ENCODE measurements at regions not wholly inside any gene's neighbourhood (a gene's known extent, or its start where the extent isn't known, plus 50 kb on each side); places are given as distances from the start of the nearest gene placed in this dataset.
"Not testable (repeated sequence)": the region's sequence is repeated elsewhere in the genome, so short reads cannot be mapped to it uniquely, and the experiment has no call there.

DNA sequence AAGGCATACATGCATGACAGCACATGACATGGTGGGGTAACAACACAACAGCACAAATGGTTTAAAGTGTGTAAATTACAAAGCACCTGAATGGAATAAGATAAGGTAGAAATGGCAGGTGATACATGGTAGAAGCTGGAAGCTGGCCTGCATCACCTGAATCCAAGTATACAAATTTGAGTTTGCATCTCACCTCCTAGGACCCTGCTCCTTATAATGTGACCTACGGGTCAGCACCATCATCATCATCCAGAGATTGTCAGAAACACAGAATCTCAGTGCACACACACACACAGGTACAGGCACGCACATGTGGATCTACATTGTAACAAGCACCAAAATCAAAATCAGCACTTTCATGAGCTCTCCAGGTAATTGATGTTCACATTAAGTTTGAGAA is 1048.2 kb upstream of the AUTS2 start:
- DNase-seq (ENCODE audit: low read depth), result no peak

DNA sequence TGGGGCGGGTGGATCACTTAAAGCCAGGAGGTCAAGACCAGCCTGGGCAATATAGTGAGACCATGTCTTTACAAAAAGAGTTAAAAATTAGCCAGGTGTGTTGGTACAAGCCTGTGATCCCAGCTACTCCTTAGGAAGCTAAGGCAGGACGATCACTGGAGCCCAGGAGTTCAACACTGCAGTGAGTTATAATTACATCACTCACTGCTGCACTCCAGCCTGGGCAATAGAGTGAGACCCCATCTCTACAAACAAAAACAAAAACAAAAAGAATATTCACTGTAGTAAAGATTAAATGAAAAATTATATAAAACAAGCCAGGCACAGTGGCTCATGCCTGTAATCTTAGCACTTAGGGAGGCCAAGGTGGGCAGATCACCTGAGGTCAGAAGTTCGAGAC is 1047.6 kb upstream of the AUTS2 start:
- DNase-seq (ENCODE audit: low read depth), result no peak

DNA sequence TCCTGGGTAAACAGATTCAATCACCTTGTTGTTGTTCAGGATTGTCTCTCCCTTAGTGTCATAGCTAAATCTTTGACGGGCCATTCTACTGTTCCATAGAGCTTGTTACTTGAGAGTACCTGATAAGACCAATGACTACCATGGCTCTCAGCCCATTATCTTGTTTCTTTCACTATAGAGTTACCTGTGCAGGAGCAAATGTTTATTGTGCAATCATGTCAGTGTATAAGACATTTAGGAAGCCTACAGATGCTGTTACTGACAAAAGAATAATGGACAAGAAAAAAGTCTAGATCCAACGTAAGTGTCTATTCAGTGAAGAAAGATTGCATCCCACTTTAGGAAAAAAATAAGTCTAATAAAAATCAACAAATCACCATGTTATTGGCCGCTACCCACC is 1041.7 kb upstream of the AUTS2 start:
- no peak for DNase-seq (ENCODE audit: low read depth)

DNA sequence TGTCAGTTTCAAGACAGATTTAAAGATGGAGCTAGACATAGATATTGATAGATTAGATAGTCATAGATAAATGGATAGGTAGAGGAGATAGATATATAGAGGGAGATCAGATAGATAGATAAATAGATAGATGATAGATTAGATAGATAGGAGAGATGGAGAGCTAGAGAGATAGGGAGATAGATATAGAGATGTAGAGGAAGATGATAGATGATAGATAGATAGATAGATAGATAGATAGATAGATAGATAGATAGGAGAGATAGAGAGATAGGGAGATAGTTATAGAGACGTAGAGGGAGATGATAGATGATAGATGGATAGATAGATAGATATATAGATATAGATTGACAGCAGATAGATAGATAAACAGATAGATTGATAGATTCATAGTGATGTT is 1038.8 kb upstream of the AUTS2 start:
- DNase-seq (ENCODE audit: low read depth), result no peak

DNA sequence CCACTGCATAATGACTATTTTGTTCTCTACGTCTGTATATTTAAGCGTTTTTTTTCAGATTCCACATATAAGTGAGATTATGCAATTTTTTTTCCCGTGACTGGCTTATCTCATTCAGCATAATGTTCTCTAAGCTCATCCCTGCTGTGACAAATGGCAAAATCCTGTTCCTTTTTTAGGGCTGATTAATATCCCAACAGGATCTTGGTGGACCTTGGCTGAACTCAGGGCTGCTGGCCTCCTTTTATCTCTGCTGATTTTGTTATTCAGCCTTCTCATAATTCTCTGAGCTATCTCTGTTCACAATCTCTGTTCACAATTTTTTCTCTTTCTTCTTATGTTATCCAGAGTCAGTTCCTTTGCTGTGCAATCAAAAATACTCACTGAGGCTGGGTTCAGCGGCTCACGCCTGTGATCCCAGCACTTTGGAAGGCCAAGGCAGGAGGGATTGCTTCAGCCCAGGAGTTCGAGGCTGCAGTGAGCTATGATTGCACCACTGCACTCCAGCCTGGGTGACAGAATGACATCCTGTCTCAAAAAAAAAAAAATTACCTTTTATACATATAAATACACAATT is 1035.9 kb upstream of the AUTS2 start:
- DNase-seq (ENCODE audit: low read depth), result no peak

DNA sequence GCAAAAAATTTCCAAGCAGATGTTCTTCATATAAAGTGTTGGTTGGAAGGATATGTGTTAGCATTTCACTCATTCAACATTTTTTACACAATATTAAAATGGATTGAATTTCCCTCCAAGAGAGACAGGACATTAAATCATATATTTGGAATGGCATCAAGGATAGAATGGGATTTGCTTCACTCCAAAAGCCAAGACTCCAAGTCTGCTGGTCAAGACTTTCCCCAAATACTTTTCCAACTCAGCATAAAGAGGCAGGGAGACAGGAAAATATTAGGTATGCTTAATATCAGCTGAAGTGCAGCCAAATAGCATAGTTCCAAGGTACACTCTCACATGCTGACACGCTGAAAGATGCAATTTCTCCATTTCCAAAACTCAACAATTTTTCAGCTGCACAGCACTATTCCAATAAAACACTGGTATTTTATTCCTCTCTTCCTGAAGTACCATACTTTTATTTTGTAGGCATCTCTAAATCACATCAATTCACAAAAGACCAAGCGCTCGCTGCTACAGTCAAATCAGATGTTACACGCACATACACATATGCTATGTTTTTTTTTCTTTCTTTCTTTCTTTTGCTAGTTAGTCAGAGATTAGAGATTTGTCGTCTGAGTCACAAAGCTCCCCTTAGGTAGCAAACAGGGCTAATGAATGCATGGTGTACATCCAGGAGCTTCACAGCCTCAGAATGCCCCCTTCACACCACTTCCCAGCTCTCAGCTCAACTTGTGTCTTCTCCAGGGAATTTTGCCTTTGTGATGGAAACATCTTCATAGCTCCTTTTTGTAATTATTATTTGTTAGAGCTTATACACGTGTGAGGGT is 1033.8 kb upstream of the AUTS2 start:
- no peak for DNase-seq (ENCODE audit: low read depth)

DNA sequence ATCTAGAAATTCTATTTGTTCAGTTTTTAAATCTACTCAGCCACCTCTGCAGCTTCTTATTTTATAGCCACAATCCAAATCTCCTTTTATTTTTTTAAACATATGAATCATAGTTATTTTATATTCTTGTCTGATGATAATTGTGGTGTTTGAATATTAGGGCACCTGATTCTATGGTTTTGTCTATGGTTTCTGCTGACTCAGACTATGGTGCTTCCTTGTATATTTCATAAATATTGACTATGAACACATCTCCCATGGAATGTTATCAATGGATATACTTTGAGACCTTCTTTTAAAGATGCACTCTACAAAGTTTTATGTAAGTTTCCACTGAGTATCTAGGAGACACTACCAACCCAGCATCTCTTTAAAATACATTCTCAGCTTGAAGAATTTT is 1027.0 kb upstream of the AUTS2 start:
- no peak for DNase-seq (ENCODE audit: low read depth)

DNA sequence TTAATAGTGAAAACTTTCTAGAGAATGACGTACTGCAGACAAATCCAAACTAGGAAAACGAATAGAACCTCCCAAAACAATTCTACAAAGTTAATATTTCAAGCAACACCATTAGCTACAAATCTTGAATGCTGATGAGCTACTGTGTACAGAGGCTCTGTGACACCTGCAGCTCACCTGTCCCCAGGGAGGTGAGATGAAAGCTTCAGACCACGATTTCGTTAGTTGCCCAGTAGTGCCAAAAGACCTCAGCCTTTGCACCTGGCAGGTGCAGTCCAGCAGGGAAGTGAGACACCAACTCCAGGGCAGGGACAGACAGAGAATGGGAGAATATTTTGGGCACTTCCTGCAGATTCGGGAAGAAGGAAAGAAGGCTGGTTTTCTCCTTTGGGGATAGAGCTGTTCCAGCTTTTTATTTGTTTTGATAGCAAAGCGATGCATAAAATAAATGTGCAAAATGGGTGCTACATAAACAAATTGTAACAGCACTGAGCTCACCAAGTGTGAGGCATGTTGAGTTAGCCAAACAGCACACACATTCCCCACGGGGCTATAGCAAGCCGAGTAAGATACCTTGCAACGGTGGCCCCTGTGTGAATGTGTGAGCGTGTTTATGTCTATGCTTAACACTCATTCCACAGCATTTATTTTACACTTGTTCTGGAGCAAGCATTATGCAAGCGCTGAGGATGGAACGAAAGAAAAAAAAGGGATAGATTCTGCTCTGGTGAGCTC is 1024.8 kb upstream of the AUTS2 start:
- DNase-seq (ENCODE audit: low read depth), result no peak

DNA sequence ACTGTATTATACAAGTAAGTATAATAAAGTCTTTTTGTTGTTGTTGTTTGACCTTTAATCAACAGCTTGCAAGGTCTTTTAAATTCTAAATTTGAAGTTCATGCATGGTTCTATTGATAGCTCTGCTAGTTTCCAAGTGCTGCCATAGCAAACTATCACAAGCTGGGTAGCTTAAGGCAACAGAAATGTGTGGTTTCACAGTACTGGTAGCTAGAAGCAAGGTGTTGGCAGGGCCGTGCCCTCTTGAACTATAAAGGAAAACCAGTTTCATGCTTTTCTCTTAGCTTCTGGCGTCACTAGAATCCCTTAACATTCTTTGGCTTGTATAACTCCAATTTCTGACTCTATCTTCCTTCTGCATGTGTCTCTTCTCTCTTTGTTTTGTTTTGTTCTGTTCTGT is 1021.9 kb upstream of the AUTS2 start:
- no peak for DNase-seq (ENCODE audit: low read depth)

DNA sequence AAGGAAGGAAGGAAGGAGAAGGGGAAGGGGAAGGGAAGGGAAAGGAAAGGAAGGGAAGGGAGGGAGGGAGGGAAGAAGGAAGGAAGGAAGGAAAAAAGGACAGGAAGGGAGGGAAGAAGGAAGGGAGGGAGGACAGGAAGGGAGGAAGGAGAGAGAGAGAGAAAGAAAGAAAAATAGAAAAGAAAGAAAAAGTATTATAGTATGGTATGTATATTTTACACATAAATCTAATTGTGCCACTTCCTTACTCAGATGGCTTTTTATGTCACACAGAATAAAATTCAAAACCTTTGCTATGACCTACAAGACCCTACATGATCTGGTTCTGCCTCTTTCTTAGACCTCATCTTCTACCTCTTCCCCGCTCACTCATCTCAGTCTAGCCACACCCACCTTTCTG is 1016.9 kb upstream of the AUTS2 start:
- DNase-seq (ENCODE audit: low read depth), result no peak

DNA sequence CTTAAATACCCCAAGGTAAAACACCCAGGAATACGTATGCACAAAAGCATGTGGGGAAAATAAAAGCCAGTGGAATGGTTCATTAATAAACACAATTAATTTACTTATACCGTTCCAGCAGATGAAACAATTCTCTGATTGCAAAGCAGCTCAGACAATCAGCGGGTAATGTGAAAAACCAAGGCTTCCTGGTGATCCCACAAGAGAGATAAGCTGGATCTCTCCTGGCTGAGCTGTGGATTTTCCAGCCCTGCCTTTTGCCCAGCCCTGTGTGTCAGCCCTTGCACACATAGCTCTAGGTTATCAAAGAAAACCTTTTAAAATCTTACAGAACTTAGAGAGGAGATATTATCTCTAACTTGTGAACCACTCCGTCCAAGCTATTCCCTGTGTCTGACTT is 1010.7 kb upstream of the AUTS2 start:
- no peak for DNase-seq (ENCODE audit: low read depth)

DNA sequence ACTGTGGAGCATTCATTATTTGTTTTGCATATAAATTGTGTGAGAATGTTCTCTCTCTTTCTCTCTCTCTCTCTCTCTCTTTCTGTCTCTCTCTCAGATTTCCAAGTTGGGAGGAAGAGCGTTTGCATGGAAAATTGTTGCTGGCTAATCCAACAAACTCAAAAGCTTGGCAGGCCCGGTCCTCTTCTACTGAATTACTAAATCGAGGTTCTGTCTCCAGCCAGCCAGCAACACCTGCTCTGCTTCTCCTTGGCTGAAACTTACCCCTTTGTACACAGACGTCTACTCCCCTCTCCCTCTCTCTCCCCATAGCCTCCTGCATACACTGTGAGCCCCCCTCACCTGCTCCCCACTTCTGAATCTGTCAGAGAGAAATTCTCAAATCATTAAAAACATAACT is 996.4 kb upstream of the AUTS2 start:
- no peak for DNase-seq (ENCODE audit: low read depth)

DNA sequence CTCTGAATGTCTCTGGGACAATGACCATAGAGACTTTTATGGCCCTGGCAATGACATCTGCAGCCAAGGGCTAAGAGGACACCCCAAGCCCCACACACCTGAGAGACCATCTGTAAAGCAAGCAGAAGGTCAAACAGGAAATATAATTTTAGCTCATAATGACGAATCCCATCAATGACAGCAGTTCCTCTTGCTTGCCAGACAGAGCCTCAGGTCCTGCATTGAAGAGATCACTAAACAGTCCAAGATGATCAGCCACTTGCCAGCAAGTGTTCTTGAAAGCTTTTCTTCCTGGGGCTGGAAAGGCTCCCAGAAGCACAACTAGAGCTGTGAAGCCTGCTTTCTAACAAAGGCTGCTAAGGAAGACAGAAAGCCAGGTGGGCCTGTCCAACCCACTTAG is 993.7 kb upstream of the AUTS2 start:
- no peak for DNase-seq (ENCODE audit: low read depth)

DNA sequence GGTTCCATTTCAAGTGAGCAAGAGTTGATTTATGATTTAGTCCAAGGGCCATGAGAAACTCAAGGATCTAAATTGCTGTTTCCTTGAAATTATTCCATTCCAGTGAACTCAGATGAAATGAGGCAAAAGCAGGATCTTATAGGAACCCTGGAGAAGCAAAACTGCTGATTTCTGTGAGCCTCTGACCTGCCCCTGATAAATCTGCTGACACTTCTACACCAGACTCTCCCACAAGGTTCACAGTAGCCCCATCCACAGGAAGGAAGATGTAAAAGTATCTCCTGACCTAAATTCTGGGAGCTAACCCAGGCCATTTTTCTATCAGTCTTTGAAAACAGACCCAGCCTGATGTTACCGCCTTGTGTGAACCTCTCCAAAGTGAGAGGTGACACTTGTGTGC is 987.6 kb upstream of the AUTS2 start:
- no peak for DNase-seq (ENCODE audit: low read depth)

DNA sequence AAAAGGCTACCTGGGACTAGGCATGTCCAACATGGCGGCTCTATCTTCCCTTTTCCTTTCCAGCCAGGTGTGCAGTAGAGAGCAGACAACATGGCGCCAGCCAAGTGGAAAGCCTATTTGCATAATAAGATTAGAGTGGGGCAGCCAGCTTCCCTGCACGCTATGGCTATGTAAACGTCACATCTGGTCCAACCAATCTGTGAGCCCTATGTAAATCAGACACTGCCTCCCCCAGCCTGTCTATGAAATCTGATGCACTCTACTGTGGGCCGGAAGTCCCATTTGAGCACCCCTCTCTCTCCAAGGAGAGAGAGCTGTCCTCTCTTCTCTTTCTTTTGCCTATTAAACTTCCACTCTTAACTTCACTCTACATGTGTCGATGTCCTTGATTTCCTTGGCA is 984.9 kb upstream of the AUTS2 start:
- no peak for DNase-seq (ENCODE audit: low read depth)

DNA sequence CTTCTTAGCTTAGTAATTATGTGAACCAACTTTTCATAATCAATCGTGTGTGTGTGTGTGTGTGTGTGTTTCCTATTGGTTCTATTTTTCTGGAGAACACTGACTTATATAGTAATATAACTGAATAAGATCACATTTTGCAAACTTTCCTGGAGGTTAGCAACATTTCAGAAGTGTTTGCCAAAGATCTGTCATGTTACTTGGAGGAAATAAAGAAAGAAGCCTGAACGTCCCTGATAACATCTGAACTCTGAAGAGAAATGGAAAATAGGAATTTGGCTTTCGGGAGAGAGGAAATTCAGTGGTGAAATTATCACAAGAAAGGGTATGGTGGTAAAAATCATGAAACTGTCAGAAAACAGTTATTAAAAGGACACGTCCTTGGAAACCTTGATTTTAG is 984.4 kb upstream of the AUTS2 start:
- no peak for DNase-seq (ENCODE audit: low read depth)

DNA sequence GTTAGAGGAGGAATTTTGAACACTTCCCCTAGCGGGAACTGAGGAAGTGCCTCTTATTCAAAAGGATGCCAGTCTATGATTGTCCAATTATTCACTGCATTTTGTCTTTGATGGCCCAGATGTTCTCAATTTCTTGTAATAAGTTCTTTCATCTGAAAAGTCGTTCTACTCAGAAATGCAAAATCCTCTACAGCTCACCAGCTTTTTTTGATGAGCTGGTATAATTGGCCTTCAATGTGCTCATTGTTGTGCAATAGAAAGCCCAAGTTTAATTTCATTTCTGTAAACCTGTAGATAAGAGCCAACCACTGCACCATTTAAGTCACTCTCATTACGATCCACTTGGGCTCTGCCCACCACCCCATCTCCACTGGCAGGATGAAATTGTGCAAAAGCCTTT is 978.7 kb upstream of the AUTS2 start:
- no peak for DNase-seq (ENCODE audit: low read depth)

DNA sequence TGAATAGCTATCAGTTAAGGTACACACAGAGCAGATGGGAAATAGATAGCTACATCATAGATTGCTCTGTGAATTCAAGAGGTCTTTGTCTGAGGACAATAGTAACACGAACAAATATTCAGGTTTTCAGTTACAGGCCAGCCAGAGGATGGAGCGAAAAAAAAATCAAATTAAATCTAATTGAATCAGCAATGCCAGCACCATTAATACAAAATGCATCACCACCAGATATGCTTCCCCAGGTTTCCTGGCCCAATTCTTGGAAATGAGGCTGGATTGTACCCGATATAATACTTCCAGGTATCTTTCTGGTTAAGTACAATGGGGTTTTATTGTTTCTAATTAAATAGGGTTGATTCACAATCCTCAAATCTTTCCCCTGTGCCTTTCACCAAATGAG is 975.8 kb upstream of the AUTS2 start:
- no peak for DNase-seq (ENCODE audit: low read depth)

DNA sequence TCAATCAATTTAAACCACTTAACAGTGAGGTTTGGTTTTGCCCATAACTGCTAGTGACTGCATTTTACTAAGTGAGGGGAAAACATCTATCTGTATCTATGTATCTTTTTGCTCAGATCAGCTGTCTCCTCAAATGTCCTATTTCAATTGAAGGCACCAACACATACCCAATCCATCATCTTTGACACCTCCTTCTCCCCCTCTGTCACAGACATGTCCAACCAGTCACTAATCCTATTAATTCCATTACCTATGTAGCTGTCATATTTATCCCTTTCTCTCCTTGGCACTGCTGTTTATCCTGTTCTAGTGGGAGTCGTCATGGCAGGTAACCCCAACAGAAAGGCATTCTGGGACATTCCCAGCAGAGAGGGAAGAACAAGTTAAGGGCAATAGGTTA is 975.2 kb upstream of the AUTS2 start:
- DNase-seq (ENCODE audit: low read depth), result no peak

DNA sequence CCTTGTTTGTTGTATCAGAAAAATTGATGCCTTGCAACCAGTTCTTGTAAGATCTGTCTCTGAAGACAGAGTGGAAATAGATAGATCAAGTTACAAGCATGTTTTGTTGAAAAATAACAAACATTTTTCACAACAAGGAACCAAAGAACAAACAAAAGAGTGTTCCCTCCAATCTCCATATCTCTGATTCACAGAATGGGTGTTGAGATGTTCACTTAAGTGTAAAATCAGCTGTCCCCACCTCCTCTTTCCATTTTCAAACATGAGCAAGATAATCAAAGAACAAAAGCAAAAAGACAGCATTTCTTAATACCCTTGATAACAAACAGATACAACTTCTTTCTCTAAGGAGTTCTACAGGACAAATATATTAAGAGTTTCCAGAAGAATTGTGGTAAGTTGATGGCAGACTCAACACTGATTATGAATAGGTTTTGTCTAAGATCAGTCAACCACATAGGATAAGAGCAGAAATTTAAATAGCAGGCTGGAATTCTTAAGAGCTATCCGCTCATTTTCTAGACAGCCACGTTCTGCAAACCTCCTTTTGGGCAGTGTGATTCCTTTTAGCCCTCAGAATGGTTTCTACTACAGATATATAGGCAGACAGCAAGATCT is 970.9 kb upstream of the AUTS2 start:
- no peak for DNase-seq (ENCODE audit: low read depth)

DNA sequence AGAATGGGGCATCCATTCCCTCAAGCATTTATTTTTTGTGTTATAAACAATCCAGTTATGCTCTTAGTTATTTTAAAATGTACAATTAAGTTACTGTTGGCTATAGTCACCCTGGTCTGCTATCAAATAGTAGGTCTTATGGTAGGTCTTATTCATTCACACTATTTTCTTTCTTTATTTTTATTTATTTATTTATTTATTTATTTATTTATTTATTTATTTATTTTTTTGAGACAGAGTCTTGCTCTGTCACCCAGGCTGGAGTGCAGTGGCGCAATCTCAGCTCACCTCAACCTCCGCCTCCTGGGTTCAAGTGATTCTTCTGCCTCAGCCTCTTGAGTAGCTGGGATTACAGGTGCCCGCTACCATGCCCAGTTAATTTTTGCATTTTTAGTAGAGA is 967.4 kb upstream of the AUTS2 start:
- not testable (repeated sequence) for DNase-seq (ENCODE audit: low read depth)

DNA sequence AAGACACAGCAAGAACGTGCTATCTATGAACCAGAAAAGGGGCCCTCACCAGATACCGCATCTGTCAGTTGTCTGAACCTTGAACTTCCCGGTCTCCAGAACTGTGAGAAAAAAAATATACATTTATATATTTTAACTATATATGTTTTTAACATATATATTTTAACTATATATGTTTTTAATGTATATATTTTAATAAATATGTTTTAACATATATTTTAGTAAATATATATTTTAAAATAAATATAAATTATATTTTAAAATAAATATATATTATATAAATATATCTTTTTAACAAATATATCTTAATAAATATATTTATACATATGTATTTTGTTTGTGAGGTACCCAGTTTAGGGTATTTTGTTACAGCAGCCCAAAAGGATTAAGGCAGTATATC is 958.2 kb upstream of the AUTS2 start:
- DNase-seq (ENCODE audit: low read depth), result no peak

DNA sequence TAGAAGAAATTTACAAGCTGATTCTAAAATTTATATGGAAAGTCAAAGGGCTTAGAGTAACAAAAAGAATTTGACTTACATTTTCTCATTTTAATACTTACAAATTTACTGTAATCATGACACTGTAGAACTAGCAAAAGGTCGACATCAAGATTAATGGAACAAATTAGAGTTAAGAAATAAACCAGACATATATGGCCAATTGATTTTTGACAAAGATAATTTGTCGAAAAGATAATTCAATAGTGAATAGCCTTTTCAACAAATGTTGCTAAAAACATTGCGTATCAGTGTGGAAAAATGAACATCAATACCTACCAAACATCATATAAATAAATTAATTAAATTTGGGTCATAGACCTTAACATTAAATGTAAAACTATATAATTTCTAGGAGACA is 955.5 kb upstream of the AUTS2 start:
- no peak for DNase-seq (ENCODE audit: low read depth)

Data from HS-27A (cell line).